ENCODE measurements at regions not wholly inside any gene's neighbourhood (a gene's known extent, or its start where the extent isn't known, plus 50 kb on each side); places are given as distances from the start of the nearest gene placed in this dataset.

DNA sequence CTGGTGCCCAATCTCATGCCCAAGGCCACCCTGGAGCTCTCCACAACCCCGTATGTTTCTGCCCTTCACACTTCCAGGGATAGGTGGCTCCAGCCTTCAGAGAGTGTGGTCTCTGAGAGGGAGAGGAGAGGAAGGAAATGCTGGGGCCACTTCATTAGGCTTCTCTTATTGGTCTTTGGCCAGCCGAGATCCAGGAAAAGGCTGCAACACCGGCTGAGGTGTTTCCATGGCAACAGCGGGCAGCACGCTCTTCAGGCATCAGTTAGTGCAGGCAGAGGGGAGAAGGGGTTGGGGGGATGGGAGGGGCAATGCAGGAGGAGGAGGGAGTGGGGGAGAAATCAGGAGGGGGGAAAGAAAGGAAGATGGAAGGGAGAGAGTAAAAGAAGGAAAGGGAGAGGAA lies 275.1 kb upstream of the GJB5 start:
- H3K9me3 ChIP-seq, result no peaks in the 10 kb centered on the region
- no peaks in the 10 kb centered on the region for H3K4me1 ChIP-seq (replicated peaks)
- TF ChIP-seq CTCF (IDR thresholded peaks at IDR 0.05), result no peak
- TF ChIP-seq POLR2A (IDR thresholded peaks at IDR 0.05), result no peak
- TF ChIP-seq POLR2AphosphoS5 (IDR thresholded peaks at IDR 0.05), result no peak
- intact Hi-C loops (cut with DNase I), result no loop called here
- DNase-seq (ENCODE audit: low spot score), result no peak
- H3K36me3 ChIP-seq, result no peaks in the 10 kb centered on the region
- no peaks in the 10 kb centered on the region for H3K27me3 ChIP-seq (replicated peaks; ENCODE audit: insufficient read depth)
- H3K4me3 ChIP-seq, result no peak overlapping the region
- H3K27ac ChIP-seq, result no peak overlapping the region
- WGBS, result 17% methylated on average over 5 of the region's 5 CpGs

- intact Hi-C loops (cut with DNase I), result no loop called here
- no peaks in the 10 kb centered on the region for H3K9me3 ChIP-seq
- DNase-seq (ENCODE audit: low spot score), result no peak
Observed at GRCh38 chr1:34488080-34488708, 266.7 kb upstream of the GJB5 start.

GRCh38 chr1:34500451-34500850 lies 254.4 kb upstream of the GJB5 start:
- TF ChIP-seq CTCF (IDR thresholded peaks at IDR 0.05), result no peak
- DNase-seq (ENCODE audit: low spot score), result no peak
- H3K36me3 ChIP-seq, result no peaks in the 10 kb centered on the region
- H3K9me3 ChIP-seq, result no peaks in the 10 kb centered on the region
- H3K27me3 ChIP-seq (replicated peaks; ENCODE audit: insufficient read depth), result no peaks in the 10 kb centered on the region
- H3K27ac ChIP-seq, result no peak overlapping the region
- intact Hi-C loops (cut with DNase I), result no loop called here
- no peaks in the 10 kb centered on the region for H3K4me1 ChIP-seq (replicated peaks)
- WGBS, result 6% methylated on average over 6 of the region's 6 CpGs
- no peak overlapping the region for H3K4me3 ChIP-seq

More at GRCh38 chr1:34488080-34488708, 266.7 kb upstream of the GJB5 start:
- Histone ChIP-seq H3K36me3 (no peaks in the 10 kb centered on the region), H3K27ac (no peak overlapping the region), H3K4me3 (no peak overlapping the region), H3K4me1 (replicated peaks) (no peaks in the 10 kb centered on the region), H3K27me3 (replicated peaks; ENCODE audit: insufficient read depth) (no peaks in the 10 kb centered on the region)
- TF ChIP-seq POLR2AphosphoS5 (IDR thresholded peaks at IDR 0.05), result no peak
- TF ChIP-seq POLR2A (IDR thresholded peaks at IDR 0.05), result no peak
- TF ChIP-seq CTCF (IDR thresholded peaks at IDR 0.05), result no peak

DNA sequence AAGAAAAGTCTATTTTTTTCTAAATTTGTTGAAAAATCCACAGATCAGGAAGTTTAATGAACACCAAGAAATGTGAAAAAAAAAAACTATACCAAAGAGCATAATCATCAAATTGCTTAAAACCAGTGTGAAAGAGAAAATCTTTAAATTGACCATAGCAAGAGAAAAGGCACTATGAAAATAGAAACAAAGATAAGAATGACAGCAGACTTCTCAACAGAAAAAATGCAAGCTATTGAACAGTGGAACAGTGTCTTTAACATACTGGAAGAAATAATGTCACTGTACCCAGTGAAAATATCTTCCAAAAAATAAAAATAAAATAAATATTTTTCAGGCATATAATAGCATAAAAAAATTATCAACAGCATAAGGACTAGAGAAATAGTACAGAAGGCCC lies 243.0 kb upstream of the GJB5 start:
- Histone ChIP-seq H3K9me3 (no peaks in the 10 kb centered on the region), H3K4me3 (no peak overlapping the region), H3K36me3 (no peaks in the 10 kb centered on the region), H3K27ac (no peak overlapping the region), H3K4me1 (replicated peaks) (no peaks in the 10 kb centered on the region), H3K27me3 (replicated peaks; ENCODE audit: insufficient read depth) (no peaks in the 10 kb centered on the region)
- intact Hi-C loops (cut with DNase I), result no loop called here
- DNase-seq (ENCODE audit: low spot score), result no peak
- TF ChIP-seq CTCF (IDR thresholded peaks at IDR 0.05), result no peak

- H3K27ac ChIP-seq, result no peak overlapping the region
- 88% methylated on average over 4 of the region's 4 CpGs for WGBS
Observed at GRCh38 chr1:34518146-34518699, 236.6 kb upstream of the GJB5 start.

More at GRCh38 chr1:34518146-34518699, 236.6 kb upstream of the GJB5 start:
- Histone ChIP-seq H3K27me3 (replicated peaks; ENCODE audit: insufficient read depth) (no peaks in the 10 kb centered on the region), H3K9me3 (no peaks in the 10 kb centered on the region), H3K4me3 (no peak overlapping the region), H3K36me3 (no peaks in the 10 kb centered on the region), H3K4me1 (replicated peaks) (no peaks in the 10 kb centered on the region)
- TF ChIP-seq CTCF (IDR thresholded peaks at IDR 0.05), result no peak
- TF ChIP-seq POLR2A (IDR thresholded peaks at IDR 0.05), result no peak
- TF ChIP-seq POLR2AphosphoS5 (IDR thresholded peaks at IDR 0.05), result no peak
- no peak for DNase-seq (ENCODE audit: low spot score)
- intact Hi-C loops (cut with DNase I), result no loop called here

Data from prostate gland (tissue), 2 donors.